ENCODE measurements at regions not wholly inside any gene's neighbourhood (a gene's known extent, or its start where the extent isn't known, plus 50 kb on each side); places are given as distances from the start of the nearest gene placed in this dataset.

- TF ChIP-seq, protein P1, sequence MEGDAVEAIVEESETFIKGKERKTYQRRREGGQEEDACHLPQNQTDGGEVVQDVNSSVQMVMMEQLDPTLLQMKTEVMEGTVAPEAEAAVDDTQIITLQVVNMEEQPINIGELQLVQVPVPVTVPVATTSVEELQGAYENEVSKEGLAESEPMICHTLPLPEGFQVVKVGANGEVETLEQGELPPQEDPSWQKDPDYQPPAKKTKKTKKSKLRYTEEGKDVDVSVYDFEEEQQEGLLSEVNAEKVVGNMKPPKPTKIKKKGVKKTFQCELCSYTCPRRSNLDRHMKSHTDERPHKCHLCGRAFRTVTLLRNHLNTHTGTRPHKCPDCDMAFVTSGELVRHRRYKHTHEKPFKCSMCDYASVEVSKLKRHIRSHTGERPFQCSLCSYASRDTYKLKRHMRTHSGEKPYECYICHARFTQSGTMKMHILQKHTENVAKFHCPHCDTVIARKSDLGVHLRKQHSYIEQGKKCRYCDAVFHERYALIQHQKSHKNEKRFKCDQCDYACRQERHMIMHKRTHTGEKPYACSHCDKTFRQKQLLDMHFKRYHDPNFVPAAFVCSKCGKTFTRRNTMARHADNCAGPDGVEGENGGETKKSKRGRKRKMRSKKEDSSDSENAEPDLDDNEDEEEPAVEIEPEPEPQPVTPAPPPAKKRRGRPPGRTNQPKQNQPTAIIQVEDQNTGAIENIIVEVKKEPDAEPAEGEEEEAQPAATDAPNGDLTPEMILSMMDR (IDR thresholded peaks at IDR 0.05): no peak
- TF ChIP-seq, protein P2, sequence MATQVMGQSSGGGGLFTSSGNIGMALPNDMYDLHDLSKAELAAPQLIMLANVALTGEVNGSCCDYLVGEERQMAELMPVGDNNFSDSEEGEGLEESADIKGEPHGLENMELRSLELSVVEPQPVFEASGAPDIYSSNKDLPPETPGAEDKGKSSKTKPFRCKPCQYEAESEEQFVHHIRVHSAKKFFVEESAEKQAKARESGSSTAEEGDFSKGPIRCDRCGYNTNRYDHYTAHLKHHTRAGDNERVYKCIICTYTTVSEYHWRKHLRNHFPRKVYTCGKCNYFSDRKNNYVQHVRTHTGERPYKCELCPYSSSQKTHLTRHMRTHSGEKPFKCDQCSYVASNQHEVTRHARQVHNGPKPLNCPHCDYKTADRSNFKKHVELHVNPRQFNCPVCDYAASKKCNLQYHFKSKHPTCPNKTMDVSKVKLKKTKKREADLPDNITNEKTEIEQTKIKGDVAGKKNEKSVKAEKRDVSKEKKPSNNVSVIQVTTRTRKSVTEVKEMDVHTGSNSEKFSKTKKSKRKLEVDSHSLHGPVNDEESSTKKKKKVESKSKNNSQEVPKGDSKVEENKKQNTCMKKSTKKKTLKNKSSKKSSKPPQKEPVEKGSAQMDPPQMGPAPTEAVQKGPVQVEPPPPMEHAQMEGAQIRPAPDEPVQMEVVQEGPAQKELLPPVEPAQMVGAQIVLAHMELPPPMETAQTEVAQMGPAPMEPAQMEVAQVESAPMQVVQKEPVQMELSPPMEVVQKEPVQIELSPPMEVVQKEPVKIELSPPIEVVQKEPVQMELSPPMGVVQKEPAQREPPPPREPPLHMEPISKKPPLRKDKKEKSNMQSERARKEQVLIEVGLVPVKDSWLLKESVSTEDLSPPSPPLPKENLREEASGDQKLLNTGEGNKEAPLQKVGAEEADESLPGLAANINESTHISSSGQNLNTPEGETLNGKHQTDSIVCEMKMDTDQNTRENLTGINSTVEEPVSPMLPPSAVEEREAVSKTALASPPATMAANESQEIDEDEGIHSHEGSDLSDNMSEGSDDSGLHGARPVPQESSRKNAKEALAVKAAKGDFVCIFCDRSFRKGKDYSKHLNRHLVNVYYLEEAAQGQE (IDR thresholded peaks at IDR 0.05; ENCODE audit: insufficient read depth in 1 of 2, low read depth in 2 of 2, low read length in 1 of 2): no peak
- TF ChIP-seq POLR2AphosphoS5 (IDR thresholded peaks at IDR 0.05; ENCODE audit: low read depth, low read length) (no peak), SIN3A (IDR thresholded peaks at IDR 0.05; ENCODE audit: borderline replicate concordance, insufficient read depth, low read depth, low read length) (no peak)
Observed at GRCh38 chr2:19811186-19811585, 90.6 kb downstream of the TTC32 start.
